Uterus (tissue), 2 donors: ENCODE measurements at regions not wholly inside any gene's neighbourhood (a gene's known extent, or its start where the extent isn't known, plus 50 kb on each side); places are given as distances from the start of the nearest gene placed in this dataset.

Source experiments
- POLR2A ChIP-seq, 2 donors: fragments of 450-650 bp; IDR thresholded peaks; one replicate each; pipeline ENCODE4 v1.6.1; 2016; ENCODE audit warnings: antibody characterized with exemption in 2 of 2, mild to moderate bottlenecking in 1 of 2, moderate library complexity in 1 of 2
- TF ChIP-seq, protein P1 (sequence below), 4 experiments: fragments of 200-600 bp in 2 of 4; fragments of 450-650 bp in 2 of 4; sonication (generic) in 2 of 4; IDR thresholded peaks; one replicate each; pipeline ENCODE4 v1.5.1; 2016 to 2019; ENCODE audit warnings: antibody characterized with exemption in 4 of 4, mild to moderate bottlenecking in 2 of 4, moderate library complexity in 1 of 4

DNA sequence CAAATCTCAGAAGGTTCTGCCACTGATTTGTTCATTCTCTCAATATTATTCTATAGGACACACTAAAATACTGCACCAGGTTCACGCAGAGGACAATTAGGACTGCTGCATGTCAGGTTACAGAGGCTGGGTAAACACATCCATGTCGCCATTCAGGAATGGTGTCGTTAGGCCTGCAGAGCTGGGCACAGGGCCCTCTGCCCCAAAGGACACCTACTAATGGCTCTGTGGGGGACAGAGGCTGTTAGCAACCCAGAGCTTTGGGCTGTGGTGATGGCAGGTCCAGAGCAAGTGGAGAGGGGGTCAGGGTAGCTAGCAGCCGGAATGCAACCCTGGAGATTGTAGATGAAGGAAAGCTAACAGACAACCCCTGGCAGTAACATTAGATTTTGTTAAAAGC, 115.9 kb downstream of the TTC32 start:
- TF ChIP-seq, protein P1, sequence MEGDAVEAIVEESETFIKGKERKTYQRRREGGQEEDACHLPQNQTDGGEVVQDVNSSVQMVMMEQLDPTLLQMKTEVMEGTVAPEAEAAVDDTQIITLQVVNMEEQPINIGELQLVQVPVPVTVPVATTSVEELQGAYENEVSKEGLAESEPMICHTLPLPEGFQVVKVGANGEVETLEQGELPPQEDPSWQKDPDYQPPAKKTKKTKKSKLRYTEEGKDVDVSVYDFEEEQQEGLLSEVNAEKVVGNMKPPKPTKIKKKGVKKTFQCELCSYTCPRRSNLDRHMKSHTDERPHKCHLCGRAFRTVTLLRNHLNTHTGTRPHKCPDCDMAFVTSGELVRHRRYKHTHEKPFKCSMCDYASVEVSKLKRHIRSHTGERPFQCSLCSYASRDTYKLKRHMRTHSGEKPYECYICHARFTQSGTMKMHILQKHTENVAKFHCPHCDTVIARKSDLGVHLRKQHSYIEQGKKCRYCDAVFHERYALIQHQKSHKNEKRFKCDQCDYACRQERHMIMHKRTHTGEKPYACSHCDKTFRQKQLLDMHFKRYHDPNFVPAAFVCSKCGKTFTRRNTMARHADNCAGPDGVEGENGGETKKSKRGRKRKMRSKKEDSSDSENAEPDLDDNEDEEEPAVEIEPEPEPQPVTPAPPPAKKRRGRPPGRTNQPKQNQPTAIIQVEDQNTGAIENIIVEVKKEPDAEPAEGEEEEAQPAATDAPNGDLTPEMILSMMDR (IDR thresholded peaks at IDR 0.05): no peak
- no peak for TF ChIP-seq POLR2A (IDR thresholded peaks at IDR 0.05)
